ENCODE measurements at regions not wholly inside any gene's neighbourhood (a gene's known extent, or its start where the extent isn't known, plus 50 kb on each side); places are given as distances from the start of the nearest gene placed in this dataset.
"Not testable (repeated sequence)": the region's sequence is repeated elsewhere in the genome, so short reads cannot be mapped to it uniquely, and the experiment has no call there.

DNA sequence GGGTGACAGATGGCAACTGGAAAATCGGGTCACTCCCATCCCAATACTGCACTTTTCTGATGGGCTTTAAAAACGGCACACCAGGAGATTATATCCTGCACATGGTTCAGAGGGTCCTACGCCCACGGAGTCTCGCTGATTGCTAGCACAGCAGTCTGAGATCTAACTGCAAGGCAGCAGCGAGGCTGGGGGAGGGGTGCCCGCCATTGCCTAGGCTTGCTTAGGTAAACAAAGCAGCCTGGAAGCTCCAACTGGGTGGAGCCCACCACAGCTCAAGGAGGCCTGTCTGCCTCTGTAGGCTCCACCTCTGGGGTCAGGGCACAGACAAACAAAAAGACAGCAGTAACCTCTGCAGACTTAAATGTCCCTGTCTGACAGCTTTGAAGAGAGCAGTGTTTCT, 158.7 kb upstream of the MOCS2 start:
- DNase-seq (ENCODE audit: low read depth): not testable (repeated sequence)

DNA sequence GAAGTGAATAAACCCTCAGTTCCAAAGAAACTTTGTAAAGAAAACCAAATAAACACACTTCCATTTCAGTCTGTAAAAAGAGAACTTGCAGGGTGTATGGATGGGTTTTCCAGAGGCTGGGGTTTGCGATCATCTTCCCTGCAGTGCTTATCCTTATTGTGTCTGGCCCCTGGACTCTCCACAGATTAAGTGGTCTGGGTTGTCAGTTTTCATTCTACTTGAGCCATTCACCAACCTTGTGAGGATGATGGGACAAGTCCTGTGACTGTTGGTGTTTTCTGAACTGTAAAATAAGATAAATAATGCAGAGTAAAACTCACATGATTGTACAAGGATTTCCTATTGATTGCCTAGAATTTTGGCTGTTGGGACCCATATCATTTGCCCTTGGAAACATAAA, 166.1 kb upstream of the MOCS2 start:
- no peak for DNase-seq (ENCODE audit: low read depth)

DNA sequence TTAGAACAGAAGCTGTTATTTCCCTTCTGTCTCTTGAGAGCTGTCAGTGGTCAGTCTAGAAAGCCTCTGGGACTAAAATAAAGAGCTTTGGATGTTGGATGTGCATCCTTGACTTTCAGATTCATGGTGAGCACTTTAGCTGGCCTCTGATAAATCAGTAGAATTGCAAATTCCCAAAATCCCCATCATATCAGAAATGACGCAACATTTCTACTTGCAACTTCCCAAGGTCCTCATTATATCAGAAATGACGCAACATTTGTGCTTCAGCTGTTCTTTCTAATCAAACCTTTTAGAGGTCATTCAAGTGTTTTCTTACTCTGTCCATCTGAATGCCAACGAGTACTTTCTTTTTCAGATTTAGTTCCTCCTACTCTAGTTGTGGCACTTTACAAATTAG, 167.3 kb upstream of the MOCS2 start:
- DNase-seq (ENCODE audit: low read depth): peak; percentile 73

DNA sequence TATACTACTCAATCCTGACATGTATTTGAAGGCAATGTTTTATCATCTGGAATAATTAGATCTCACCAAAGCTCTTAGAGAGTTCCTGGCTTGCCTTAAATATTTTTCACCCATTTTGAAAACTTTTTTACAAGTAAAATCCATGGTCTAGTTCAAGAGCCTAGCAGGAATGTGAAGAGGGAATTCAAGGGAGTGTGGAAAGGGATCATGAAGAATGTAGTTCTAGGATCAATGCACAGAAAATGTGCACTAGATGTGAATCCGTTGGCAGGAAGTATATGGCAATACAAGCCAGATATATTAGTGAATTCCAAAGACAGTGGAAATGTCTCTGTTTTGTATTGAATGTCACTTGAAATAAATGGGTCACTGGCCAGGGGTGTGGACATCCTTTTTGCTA, 167.9 kb upstream of the MOCS2 start:
- DNase-seq (ENCODE audit: low read depth): no peak

DNA sequence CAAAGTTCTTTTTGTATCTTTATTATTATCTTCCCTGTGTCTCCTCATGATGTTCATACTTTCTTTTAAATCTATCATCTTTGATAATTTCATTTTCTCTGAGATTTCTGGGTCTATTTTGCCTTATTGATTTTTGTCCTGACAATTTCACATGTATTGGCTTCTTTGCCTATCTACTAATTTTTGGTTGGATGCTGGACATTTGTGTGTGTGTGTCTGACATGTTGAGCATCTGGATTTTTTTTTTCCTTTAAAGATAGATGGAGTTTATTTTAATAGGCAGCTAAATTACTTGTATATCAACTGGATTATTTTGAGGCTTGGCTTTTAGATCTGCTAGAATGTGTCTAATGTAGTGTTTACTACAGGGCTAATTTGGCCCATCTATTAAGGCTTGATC, 178.0 kb upstream of the MOCS2 start:
- no peak for DNase-seq (ENCODE audit: low read depth)

DNA sequence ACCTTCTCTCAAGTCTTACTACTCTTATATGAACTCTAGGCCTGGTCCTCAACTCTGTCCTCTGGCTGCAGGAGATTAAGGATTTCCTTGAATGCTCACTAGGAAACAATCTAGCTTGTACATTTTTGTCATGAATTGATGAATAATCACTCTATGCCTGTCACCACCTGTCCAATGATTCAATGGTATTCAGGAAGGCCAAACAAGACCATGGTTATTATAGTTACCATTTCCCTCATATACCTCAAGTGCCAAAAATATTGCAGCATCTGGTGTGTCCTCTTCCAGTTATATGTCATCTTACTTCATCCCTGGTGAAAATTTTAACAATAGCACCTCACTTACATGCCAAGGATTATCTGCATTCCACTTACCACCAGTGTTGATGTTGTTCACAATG, 179.0 kb upstream of the MOCS2 start:
- DNase-seq (ENCODE audit: low read depth): peak; percentile 23

DNA sequence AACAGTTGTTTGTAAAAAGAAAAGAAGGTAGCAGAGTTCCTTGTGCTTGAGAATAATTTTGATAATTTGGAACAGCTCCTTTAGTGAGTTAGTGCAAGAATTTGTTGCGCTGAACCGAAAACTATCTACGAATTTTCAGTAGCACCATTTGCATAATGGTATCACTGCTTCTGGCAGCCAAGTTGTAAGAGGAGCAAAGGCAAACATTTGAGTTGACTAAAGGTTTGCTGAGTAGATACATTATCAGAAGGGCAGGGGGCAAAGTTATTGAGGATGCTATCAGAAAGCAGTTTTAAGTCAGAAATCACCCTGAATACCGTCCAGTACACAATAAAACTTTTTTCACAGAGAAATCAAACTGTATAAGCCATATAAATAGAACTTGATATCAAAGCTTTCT, 181.5 kb upstream of the MOCS2 start:
- no peak for DNase-seq (ENCODE audit: low read depth)

DNA sequence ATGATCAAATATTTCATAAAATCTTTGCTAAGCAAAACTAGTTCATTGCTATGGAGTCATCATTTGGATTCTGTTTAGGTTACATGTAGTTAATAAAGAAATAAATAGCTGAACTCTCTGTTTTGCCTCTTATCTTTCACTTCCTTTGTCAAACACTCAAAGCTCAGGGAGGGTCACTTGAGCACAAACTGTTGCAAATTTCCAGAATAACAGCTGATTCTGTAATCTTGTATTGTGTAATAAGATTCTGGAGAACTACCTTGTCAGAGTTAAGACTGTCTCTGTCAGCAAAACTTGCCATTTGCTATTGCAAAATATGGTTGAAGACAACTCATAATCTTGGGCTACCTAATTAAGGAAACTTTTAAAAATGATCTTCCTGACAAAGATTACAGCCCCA, 182.0 kb upstream of the MOCS2 start:
- no peak for DNase-seq (ENCODE audit: low read depth)

DNA sequence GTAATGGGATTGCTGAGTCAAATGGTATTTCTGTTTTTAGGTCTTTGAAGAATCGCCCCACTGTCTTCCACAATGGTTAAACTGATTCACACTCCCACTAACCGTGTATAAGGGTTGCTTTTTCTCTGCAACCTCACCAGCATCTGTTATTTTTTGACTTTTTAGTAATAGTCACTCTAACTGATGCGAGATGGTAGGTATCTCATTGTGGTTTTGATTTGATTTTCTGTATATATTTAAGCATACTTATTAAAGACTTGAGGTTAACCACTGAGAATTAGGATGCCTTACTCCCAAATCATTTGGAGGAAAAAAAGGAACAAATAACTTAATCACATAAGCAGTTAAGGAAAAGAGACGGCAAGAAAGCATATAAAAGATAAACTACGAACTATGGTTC, 181.6 kb upstream of the FST start:
- DNase-seq (ENCODE audit: low read depth): no peak

DNA sequence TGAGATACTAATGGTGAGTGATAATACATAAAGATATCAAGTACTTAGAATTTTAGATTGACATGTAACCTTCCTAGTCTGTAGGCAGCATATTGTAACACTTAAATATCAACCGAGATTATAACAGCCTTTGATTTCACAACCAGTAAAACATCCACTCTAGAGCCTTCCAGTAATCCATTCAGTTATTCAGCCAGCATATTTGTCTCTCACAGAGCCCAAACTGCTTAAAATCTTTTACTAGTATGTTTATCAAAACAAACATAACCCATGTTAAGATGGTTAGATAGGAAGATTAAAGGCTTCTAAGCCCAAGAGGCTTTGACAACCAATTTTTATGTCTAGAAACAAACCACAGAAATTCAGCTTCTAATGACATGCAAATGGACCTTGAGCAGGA, 177.9 kb upstream of the FST start:
- no peak for DNase-seq (ENCODE audit: low read depth)

DNA sequence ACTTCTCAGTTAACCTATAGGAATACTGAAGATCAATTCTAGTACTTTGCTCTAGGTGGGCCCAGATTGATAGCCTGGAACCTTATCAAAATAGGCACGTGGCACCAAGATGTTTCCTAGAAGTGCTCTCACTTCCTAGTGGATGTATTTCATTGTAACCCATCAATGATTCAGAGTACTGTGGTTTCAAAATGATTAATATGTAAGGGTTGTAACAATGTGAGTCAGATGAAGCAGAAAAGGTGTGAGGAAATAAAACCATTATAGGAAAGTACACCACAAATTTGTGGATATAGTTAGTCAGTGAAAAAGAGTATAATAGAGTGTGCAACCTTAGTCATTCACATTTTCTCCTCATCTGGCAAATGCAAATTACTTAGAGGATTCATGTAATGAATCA, 177.3 kb upstream of the FST start:
- DNase-seq (ENCODE audit: low read depth): no peak

DNA sequence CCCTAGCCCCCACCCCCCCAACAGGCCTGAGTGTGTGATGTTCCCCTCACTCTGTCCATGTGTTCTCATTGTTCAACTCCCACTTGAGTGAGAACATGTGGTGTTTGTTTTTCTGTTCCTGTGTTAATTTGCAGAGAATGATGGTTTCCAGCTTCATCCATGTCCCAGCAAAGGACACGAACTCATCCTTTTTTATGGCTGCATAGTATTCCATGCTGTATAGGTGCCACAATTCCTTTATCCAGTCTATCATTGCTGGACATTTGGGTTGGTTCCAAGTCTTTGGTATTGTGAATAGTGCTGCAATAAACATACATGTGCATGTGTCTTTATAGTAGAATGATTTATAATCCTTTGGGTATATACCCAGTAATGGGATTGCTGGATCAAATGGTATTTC, 175.1 kb upstream of the FST start:
- DNase-seq (ENCODE audit: low read depth): not testable (repeated sequence)

DNA sequence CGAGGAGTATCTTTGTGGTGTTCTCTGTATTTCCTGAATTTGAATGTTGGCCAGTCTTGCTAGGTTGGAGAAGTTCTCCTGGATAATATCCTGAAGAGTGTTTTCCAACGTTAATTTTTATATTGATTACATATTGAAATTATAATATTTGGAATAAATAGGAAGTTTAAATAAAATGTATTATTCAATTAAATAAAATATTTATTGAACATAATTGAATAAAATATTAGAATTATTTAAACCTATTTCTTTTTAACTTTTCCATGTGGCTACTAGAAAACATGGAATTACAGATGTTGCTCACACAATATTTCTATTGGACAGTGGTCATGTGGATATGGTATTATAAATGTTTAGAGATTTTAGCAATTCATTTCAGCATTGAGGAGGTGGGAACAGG, 170.8 kb upstream of the FST start:
- no peak for DNase-seq (ENCODE audit: low read depth)

DNA sequence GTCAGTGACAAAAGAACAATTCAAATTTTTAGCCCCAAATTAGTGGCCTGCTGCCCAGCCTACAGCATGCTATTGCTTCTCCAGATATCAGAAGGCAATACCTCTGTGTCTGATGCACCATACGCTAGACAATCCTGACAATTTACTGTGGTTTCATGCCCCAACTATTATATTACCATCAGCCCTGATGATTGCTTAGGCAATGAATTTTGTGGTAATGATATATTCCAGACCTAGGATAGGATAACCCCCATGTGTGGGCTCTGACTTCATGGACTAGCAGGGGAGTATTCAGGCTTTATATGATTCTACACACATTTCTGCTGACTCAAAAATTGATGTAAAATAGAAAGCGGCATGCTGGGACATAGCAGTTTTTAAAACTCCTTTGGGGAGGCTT, 168.7 kb upstream of the FST start:
- DNase-seq (ENCODE audit: low read depth): no peak

DNA sequence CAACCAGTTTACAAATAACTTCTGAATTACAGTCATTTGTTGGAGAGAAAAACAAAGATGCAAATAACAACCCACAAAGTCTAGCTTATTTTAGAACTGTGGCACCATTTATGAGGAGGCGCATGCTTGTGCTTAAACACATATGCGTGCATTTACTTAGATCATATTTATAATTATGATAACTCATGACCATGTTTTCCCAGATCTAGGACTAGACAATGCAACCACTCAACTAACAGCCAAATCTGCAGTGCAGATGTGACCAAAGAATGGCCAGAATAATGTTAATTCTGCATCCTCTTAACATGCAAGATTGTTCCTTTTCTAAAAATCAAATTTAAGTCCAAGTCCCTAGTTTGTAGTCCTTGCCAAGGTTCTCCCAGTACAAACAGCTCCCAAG, 167.3 kb upstream of the FST start:
- DNase-seq (ENCODE audit: low read depth): no peak

DNA sequence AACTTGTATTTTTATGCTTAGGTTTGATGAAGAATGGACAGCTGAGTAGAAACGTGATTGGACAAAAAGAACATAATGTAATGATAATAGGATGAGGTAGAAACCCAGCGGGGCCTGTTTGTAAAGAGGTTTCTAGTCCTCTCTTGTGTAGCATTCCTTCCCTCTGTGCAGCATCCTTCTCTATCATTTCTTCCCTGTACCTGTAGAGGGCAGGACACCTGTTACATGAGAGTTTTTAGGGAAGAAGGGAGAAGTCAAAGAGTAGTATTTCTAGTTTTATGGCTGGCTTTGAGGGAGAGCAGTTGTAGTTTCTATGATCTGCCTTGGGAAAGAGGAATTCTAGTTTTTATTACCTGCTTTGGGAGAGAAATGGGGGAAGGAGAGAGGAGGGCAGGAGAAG, 162.1 kb upstream of the FST start:
- no peak for DNase-seq (ENCODE audit: low read depth)

DNA sequence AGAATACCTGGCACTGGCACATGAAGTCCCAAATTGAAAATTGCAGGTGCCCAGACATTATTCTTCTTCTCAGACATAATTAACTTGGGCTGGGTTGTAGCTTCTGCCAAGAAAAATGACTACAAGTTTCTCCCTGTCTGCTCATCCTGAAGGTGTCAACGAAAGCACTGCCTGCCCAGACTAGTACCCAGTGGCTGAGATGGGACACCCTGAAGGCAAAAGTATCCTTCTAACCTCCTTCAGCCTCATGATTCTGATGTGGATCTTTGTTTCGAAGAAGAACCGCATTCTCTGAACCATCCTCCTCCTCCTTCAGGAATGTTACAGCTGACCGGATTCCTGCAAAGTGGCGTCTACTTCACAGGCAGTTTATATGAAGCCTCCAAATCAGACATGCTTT, 161.1 kb upstream of the FST start:
- no peak for DNase-seq (ENCODE audit: low read depth)

DNA sequence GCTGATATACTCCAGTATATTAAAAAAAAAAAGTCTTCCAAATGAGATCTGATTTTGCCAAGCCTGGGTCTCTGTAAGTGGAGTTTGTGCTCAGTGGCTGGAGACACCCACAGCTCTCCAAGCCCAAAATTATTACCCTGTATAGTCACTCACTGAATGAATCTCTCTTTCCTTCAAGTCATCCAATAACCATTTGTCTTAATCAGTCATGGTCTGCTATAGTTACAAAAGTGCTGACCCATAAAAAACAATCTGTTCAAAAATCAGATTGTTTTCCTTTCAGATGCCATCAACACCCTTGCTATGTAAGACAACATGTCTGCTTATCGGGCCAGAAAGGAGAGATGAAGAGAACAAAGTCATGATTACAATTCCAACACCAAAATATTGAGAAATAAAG, 159.4 kb upstream of the FST start:
- peak; percentile 40 for DNase-seq (ENCODE audit: low read depth)

DNA sequence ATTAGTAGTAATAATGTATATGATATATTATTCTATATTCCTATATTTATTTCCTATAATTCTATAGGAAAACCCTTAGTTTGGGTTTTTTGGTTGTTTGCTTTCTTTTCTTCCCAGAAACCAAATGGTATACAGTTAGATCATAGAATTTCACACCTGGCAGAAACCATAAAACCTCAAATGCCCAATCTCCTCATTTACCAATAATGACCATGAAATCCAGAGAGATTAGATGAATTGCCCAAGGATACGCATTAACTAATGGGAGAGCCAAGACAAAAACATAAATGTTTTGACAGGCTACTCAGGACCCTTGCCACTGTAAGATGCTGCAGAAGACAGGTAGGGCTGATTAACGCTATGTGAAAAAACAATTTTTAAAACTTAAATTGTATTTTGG, 158.7 kb upstream of the FST start:
- DNase-seq (ENCODE audit: low read depth): no peak

DNA sequence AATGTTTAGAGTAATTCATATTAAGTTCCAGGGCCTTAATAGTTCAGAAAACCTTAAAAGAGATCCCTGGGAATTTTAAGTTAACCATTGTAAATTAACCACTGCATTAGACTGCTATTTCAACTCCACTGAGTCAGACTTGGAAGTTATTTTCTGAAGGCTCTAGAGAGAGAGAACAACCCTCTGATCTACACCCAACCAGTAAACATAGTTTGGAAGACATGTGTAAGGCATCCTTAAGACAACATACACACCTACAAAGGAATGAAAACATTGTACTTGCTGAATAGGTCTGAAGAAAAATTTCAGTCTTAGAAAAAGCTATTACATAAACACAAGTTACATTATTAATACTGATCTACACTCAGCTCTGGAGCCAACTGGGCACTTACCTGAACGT, 158.2 kb upstream of the FST start:
- no peak for DNase-seq (ENCODE audit: low read depth)

DNA sequence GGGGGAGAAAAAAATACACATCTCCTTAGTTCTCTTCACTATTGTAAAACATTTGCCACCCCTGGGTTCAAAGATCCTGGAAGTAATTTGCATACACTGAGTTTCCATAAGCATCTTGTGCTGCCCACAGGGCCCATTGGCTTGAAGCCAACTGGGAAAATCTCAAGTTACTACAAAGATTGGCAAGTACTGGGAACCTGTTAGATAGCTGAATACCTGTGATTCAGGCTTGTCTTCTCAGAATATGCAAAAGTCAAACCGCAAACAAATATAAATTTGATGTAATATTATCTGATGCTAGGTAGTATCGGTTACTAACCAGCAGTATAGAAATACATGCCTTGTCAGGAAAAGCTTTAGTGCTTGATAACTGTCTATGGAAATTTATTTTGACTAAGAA, 156.9 kb upstream of the FST start:
- no peak for DNase-seq (ENCODE audit: low read depth)

DNA sequence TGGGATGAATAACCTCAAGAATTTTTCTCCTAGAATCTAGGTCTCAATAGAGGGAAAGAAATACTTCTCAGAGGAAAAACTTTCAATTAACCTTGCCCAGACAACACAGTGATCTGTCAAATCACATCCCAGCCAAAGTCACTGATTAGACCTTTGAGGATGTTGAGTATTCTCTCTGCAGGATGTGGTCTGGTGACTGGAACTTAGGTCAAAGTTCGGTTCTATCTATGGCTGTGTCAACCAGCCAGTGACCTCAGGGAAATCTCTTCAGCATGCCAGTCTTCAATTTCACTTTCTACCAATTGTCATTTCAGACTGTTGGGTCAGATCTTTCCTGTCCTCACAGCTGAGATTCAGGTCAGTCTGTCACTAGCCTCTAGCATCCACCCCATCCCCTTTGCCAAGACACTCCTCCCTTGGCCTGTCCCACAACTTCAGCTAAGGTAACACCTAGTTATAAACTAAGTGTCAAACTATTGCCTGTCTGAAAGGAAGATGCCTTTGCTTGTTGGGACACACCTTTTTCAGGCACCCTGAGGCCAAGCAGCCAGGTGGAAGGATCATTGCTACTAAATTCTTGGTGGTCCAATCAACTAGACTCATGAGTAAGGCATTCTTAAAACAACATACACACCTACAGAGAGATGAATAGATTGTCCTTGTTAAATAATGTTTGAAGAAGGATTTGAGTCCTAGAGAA, 156.3 kb upstream of the FST start:
- peak; percentile 40 for DNase-seq (ENCODE audit: low read depth)

DNA sequence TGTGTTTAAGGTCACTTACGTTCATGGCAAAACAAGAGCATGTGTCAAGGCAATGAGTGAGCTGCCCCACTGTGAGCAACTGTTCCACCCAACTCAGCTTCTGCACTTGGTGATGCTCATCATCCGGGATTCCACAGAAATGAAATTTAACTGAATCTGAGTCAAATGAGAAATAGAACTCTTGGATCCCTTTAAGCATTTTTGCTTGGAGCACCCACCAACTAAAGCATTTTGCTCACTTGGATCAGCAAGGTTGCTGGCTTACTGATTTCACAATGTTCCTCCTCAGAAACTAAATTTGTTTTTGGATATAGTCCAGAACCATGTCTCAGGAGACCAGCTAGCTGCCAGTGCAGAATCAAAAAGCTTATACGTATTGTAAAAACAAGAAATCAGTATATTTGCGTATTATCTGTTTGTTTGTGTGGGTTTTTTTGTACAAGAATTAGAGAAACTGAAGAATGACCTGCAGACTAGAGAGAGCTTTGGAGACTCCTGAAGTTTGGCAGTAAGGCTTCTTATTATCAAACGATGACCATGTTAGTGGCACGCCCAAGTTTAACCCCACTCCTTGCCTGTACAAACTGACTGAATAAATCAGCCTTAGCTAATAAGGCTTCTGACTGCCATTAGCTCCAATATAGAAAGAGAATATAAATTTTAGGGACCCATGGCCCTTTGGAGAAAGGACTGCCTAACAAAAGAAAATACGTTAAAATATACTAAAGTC, 153.8 kb upstream of the FST start:
- DNase-seq (ENCODE audit: low read depth): peak; percentile 36
